HL-60 (cell line): ENCODE measurements at regions not wholly inside any gene's neighbourhood (a gene's known extent, or its start where the extent isn't known, plus 50 kb on each side); places are given as distances from the start of the nearest gene placed in this dataset.

Experiments
- DNase-seq, 2 experiments: peaks; one replicate each; pipeline ENCODE4 v3.0.0-alpha.2; 2010 to 2020; ENCODE audit warnings: low read depth in 1 of 2, low spot score in 1 of 2
- H3K27ac ChIP-seq: fragments of 250-450 bp; sonication (Bioruptor Pico); replicated peaks from 2 replicates; pipeline ENCODE4 v1.5.1; 2020; ENCODE audit warnings: mild to moderate bottlenecking, moderate library complexity
- H3K27me3 ChIP-seq: fragments of 250-450 bp; sonication (Bioruptor Pico); 2 replicates; pipeline ENCODE4 v1.5.1; 2021; ENCODE audit warnings: mild to moderate bottlenecking, moderate library complexity; ENCODE audit not compliant: insufficient read depth, poor library complexity, severe bottlenecking
- H3K4me3 ChIP-seq: replicated peaks from 2 replicates; pipeline ENCODE4 v1.5.1; 2011; ENCODE audit warnings: mild to moderate bottlenecking, control low read depth, low read length; ENCODE audit not compliant: insufficient read depth
- GABPA ChIP-seq: IDR thresholded peaks from 2 replicates; pipeline ENCODE4 v1.6.1; 2012; ENCODE audit warnings: low read depth
- POLR2AphosphoS5 ChIP-seq: IDR thresholded peaks from 2 replicates; pipeline ENCODE4 v1.6.1; 2012; ENCODE audit warnings: low read depth
- REST ChIP-seq: IDR thresholded peaks from 2 replicates; pipeline ENCODE4 v1.6.1; 2012; ENCODE audit warnings: low read depth; ENCODE audit not compliant: insufficient replicate concordance
- SPI1 ChIP-seq: IDR thresholded peaks from 2 replicates; pipeline ENCODE4 v1.6.1; 2012; ENCODE audit warnings: low read depth, mild to moderate bottlenecking, borderline replicate concordance
- TF ChIP-seq, protein P1 (sequence below): IDR thresholded peaks from one replicate; pipeline ENCODE4 v1.5.1; 2011; ENCODE audit warnings: low read length, control low read depth, inconsistent platforms; ENCODE audit not compliant: insufficient read depth

DNA sequence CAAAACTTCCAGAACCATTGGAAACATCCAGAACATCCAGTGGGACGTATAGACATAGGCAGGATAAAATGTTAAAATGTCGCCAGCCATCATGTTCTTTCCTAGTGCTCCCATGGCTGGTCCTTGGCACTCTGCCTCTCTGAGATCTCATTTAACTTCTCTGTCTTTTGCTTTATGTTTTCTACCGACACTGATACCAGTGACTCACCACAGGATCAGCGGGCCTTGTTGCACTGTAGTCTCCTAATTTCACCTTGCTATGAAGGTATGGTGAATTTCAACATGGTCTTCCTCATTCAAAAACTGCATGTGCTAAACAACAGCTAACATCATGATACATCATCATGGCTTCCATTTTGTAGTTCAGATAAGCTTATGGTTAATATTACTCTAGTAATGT, 521.0 kb upstream of the IGFBP7 start:
- Histone ChIP-seq H3K4me3 (no peak overlapping the region), H3K27me3 (no peaks in the 10 kb centered on the region), H3K27ac (no peak overlapping the region)
- TF ChIP-seq REST (no peak), POLR2AphosphoS5 (no peak), SPI1 (no peak), GABPA (no peak)
- TF ChIP-seq, protein P1, sequence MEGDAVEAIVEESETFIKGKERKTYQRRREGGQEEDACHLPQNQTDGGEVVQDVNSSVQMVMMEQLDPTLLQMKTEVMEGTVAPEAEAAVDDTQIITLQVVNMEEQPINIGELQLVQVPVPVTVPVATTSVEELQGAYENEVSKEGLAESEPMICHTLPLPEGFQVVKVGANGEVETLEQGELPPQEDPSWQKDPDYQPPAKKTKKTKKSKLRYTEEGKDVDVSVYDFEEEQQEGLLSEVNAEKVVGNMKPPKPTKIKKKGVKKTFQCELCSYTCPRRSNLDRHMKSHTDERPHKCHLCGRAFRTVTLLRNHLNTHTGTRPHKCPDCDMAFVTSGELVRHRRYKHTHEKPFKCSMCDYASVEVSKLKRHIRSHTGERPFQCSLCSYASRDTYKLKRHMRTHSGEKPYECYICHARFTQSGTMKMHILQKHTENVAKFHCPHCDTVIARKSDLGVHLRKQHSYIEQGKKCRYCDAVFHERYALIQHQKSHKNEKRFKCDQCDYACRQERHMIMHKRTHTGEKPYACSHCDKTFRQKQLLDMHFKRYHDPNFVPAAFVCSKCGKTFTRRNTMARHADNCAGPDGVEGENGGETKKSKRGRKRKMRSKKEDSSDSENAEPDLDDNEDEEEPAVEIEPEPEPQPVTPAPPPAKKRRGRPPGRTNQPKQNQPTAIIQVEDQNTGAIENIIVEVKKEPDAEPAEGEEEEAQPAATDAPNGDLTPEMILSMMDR = no peak
- DNase-seq = no peak

GRCh38 chr4:57628004-57628403, 517.8 kb upstream of the IGFBP7 start:
- Histone ChIP-seq H3K4me3 (no peak overlapping the region), H3K27me3 (no peaks in the 10 kb centered on the region), H3K27ac (no peak overlapping the region)
- no peak for DNase-seq
- TF ChIP-seq, protein P1 = no peak
- TF ChIP-seq GABPA = no peak
- TF ChIP-seq POLR2AphosphoS5 = no peak
- TF ChIP-seq SPI1 = no peak
- TF ChIP-seq REST = no peak

DNA sequence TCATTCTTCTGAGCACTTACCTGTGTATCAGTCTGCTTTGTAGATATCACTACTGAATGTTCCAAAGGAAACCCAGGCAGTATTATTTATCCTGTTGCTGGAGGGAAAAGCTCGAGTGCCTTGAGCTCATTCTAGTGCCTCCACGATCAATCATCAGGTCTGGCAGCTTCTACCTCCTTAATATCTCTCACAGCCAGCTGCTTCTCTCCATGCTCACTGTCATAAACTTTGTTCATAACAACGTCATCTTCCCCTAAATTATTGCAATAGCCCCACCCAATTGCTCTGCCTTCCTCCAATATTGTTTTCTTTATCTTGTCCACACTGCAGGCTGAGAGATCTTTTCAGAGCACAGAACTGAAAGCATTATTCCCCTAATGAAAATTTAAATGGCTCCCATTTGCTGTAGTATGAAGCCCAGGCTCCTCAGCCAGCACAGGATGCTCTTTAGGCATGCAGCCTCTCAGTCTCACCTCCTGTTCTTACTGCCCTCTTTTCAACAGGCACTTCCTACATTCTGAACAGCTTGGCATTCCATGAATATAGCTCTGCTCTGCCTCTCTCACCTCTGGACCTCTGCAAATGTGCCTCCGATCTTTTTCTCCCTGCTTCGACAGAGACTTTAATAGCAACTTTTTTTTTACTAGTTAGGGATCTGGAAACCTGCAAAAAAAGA, 504.2 kb upstream of the IGFBP7 start:
- no peaks in the 10 kb centered on the region for H3K27me3 ChIP-seq
- H3K4me3 ChIP-seq = no peak overlapping the region
- H3K27ac ChIP-seq = no peak overlapping the region
- no peak for DNase-seq
- TF ChIP-seq SPI1 (no peak), REST (no peak), POLR2AphosphoS5 (no peak), GABPA (no peak)
- TF ChIP-seq, protein P1 = no peak
